H9 (cell line): ENCODE measurements at regions not wholly inside any gene's neighbourhood (a gene's known extent, or its start where the extent isn't known, plus 50 kb on each side); places are given as distances from the start of the nearest gene placed in this dataset.

Experiments used
- DNase-seq: peaks from one replicate; pipeline ENCODE4 v3.0.0-alpha.2; 2017
- H2AFZ ChIP-seq: one replicate; pipeline ENCODE4 v1.6.1; 2013; ENCODE audit warnings: mild to moderate bottlenecking, low read length, control low read depth, moderate library complexity
- H2AK5ac ChIP-seq: 2 replicates; pipeline ENCODE4 v1.6.1; 2013; ENCODE audit warnings: low read length, control low read depth, mixed read lengths; ENCODE audit not compliant: insufficient read length
- H2BK120ac ChIP-seq: one replicate; pipeline ENCODE4 v1.6.1; 2013; ENCODE audit warnings: low read depth, mild to moderate bottlenecking, low read length, control low read depth, inconsistent platforms; ENCODE audit not compliant: poor library complexity, severe bottlenecking
- H2BK12ac ChIP-seq: 2 replicates; pipeline ENCODE4 v1.6.1; 2013; ENCODE audit warnings: low read length, control low read depth, mixed read lengths, low read depth; ENCODE audit not compliant: insufficient read length
- H2BK15ac ChIP-seq: 2 replicates; pipeline ENCODE4 v1.6.1; 2013; ENCODE audit warnings: low read depth, low read length, control low read depth
- H2BK20ac ChIP-seq: one replicate; pipeline ENCODE4 v1.6.1; 2013; ENCODE audit warnings: low read depth, mild to moderate bottlenecking, low read length, control low read depth, inconsistent platforms; ENCODE audit not compliant: poor library complexity, severe bottlenecking
- H2BK5ac ChIP-seq: 2 replicates; pipeline ENCODE4 v1.6.1; 2013; ENCODE audit warnings: low read length, control low read depth, mixed read lengths; ENCODE audit not compliant: insufficient read length
- H3K14ac ChIP-seq: 2 replicates; pipeline ENCODE4 v1.6.1; 2013; ENCODE audit warnings: low read length, control low read depth; ENCODE audit not compliant: insufficient read depth
- H3K18ac ChIP-seq: 2 replicates; pipeline ENCODE4 v1.6.1; 2013; ENCODE audit warnings: low read depth, mild to moderate bottlenecking, mixed read lengths, low read length, control low read depth; ENCODE audit not compliant: insufficient read length
- H3K23ac ChIP-seq: 2 replicates; pipeline ENCODE4 v1.6.1; 2013; ENCODE audit warnings: low read length, control low read depth, mixed read lengths, low read depth; ENCODE audit not compliant: insufficient read length
- H3K23me2 ChIP-seq: 2 replicates; pipeline ENCODE4 v1.6.1; 2013; ENCODE audit warnings: low read depth, mild to moderate bottlenecking, mixed read lengths, low read length, control low read depth; ENCODE audit not compliant: insufficient read length, poor library complexity, severe bottlenecking
- H3K27ac ChIP-seq: 2 replicates; pipeline ENCODE4 v1.5.1; 2013; ENCODE audit warnings: low read length, control low read depth, mixed read lengths, low read depth; ENCODE audit not compliant: insufficient read length
- H3K27me3 ChIP-seq: 2 replicates; pipeline ENCODE4 v1.6.1; 2013; ENCODE audit warnings: low read length, control low read depth, inconsistent platforms; ENCODE audit not compliant: insufficient read depth
- H3K4ac ChIP-seq: 2 replicates; pipeline ENCODE4 v1.6.1; 2013; ENCODE audit warnings: low read depth, mild to moderate bottlenecking, control low read depth, inconsistent platforms, low read length, moderate library complexity
- H3K4me1 ChIP-seq: 2 replicates; pipeline ENCODE4 v1.6.1; 2013; ENCODE audit warnings: low read length, control low read depth, inconsistent platforms; ENCODE audit not compliant: insufficient read depth
- H3K4me2 ChIP-seq: 2 replicates; pipeline ENCODE4 v1.6.1; 2013; ENCODE audit warnings: low read length, control low read depth, mixed read lengths; ENCODE audit not compliant: insufficient read length, insufficient read depth
- H3K56ac ChIP-seq: 2 replicates; pipeline ENCODE4 v1.6.1; 2013; ENCODE audit warnings: low read depth, mild to moderate bottlenecking, mixed read lengths, low read length, control low read depth; ENCODE audit not compliant: insufficient read length
- H3K79me1 ChIP-seq: 2 replicates; pipeline ENCODE4 v1.6.1; 2013; ENCODE audit warnings: low read depth, mild to moderate bottlenecking, moderate library complexity, low read length, control low read depth, inconsistent platforms; ENCODE audit not compliant: insufficient read depth, poor library complexity, severe bottlenecking
- H3K79me2 ChIP-seq: 2 replicates; pipeline ENCODE4 v1.6.1; 2013; ENCODE audit warnings: low read length, control low read depth, inconsistent platforms; ENCODE audit not compliant: insufficient read depth
- H3K9ac ChIP-seq: 2 replicates; pipeline ENCODE4 v1.6.1; 2013; ENCODE audit warnings: low read length, control low read depth, mixed read lengths; ENCODE audit not compliant: insufficient read length; ENCODE audit errors: extremely low read depth
- H3K9me3 ChIP-seq: one replicate; pipeline ENCODE4 v1.6.1; 2013; ENCODE audit warnings: low read depth, low read length, inconsistent platforms; ENCODE audit not compliant: control insufficient read depth
- H3T11ph ChIP-seq: one replicate; pipeline ENCODE4 v1.6.1; 2013; ENCODE audit warnings: mild to moderate bottlenecking, low read length, control low read depth, inconsistent platforms
- H4K20me1 ChIP-seq: one replicate; pipeline ENCODE4 v1.6.1; 2013; ENCODE audit not compliant: control insufficient read depth, insufficient read length, insufficient read depth
- H4K5ac ChIP-seq: 2 replicates; pipeline ENCODE4 v1.6.1; 2013; ENCODE audit warnings: low read depth, mild to moderate bottlenecking, mixed read lengths, low read length, control low read depth; ENCODE audit not compliant: insufficient read length
- H4K8ac ChIP-seq: replicated peaks from 2 replicates; pipeline ENCODE4 v1.6.1; 2013; ENCODE audit warnings: low read length, control low read depth, mixed read lengths, low read depth; ENCODE audit not compliant: insufficient read length
- H4K91ac ChIP-seq: 2 replicates; pipeline ENCODE4 v1.6.1; 2013; ENCODE audit warnings: low read depth, mild to moderate bottlenecking, moderate library complexity, mixed read lengths, low read length, control low read depth; ENCODE audit not compliant: insufficient read length
- H3K27ac Mint-ChIP-seq, 3 experiments: 2 replicates in 2 of 3; 3 replicates in 1 of 3; pipeline ENCODE4 v1.8.0; 2020 to 2021; ENCODE audit warnings: mixed read lengths in 3 of 3, mild to moderate bottlenecking in 1 of 3, moderate library complexity in 1 of 3
- H3K27me3 Mint-ChIP-seq: 2 replicates; pipeline ENCODE4 v1.8.0; 2021; ENCODE audit warnings: low read depth, mild to moderate bottlenecking, moderate library complexity, mixed read lengths
- H3K36me3 Mint-ChIP-seq, 3 experiments: 2 replicates in 2 of 3; 3 replicates in 1 of 3; pipeline ENCODE4 v1.8.0; 2020 to 2021; ENCODE audit warnings: low read depth in 3 of 3, mixed read lengths in 3 of 3; ENCODE audit not compliant: insufficient read depth in 1 of 3
- H3K4me1 Mint-ChIP-seq, 2 experiments: 2 replicates each; pipeline ENCODE4 v1.8.0; 2020; ENCODE audit warnings: mixed read lengths in 2 of 2
- H3K4me3 Mint-ChIP-seq, 2 experiments: 2 replicates in 1 of 2; 3 replicates in 1 of 2; pipeline ENCODE4 v1.8.0; 2020 to 2021; ENCODE audit warnings: mild to moderate bottlenecking in 2 of 2, mixed read lengths in 2 of 2, moderate library complexity in 1 of 2
- H3K9me3 Mint-ChIP-seq, 2 experiments: 2 replicates in 1 of 2; 3 replicates in 1 of 2; pipeline ENCODE4 v1.8.0; 2020; ENCODE audit warnings: mild to moderate bottlenecking in 2 of 2, mixed read lengths in 2 of 2, moderate library complexity in 1 of 2
- CTCF ChIP-seq: fragments of 200-600 bp; sonication (generic); conservative IDR thresholded peaks from 3 replicates; pipeline ENCODE4 v1.8.0; 2021; ENCODE audit warnings: antibody characterized with exemption, mild to moderate bottlenecking
- WGBS: extraction: QIAGEN DNeasy Blood & Tissue Kit; methylation state at CpG from one replicate; pipeline ENCODE4 v1.1.7; 2013; ENCODE audit warnings: missing lambda C conversion rate, low lambda C conversion rate, mixed read lengths; ENCODE audit not compliant: insufficient read length; ENCODE audit errors: extremely low coverage; 5-methylcytosine and 5-hydroxymethylcytosine counted together

- Histone ChIP-seq H2BK12ac (no peak overlapping the region), H4K20me1 (no peaks in the 10 kb centered on the region), H4K5ac (no peak overlapping the region), H3K27ac (no peak overlapping the region), H3K4me2 (no peak overlapping the region), H3K56ac (no peak overlapping the region), H2BK120ac (no peak overlapping the region), H2AFZ (no peak overlapping the region), H2BK5ac (no peak overlapping the region), H2BK20ac (no peak overlapping the region), H3K14ac (no peak overlapping the region), H3K9me3 (no peaks in the 10 kb centered on the region), H3K4ac (no peak overlapping the region), H3T11ph (no peak overlapping the region), H3K27me3 (no peaks in the 10 kb centered on the region), H3K23ac (no peak overlapping the region), H4K8ac (no peak overlapping the region), H3K18ac (no peak overlapping the region), H2AK5ac (no peak overlapping the region), H3K79me1 (no peaks in the 10 kb centered on the region), H3K9ac (no peak overlapping the region), H4K91ac (no peak overlapping the region), H3K23me2 (no peaks in the 10 kb centered on the region), H2BK15ac (no peak overlapping the region), H3K79me2 (no peaks in the 10 kb centered on the region), H3K4me1 (0 out of 2 replicates have a peak, but pooled peaks cover 10% of the 10 kb centered on the region)
- Mint-ChIP-seq H3K36me3 (no peaks in the 10 kb centered on the region), H3K9me3 (no peaks in the 10 kb centered on the region), H3K27me3 (no peaks in the 10 kb centered on the region; the same call in 1 of the 2 replicates), H3K27ac (no peak overlapping the region), H3K4me3 (no peak overlapping the region), H3K4me1 (peaks cover 37 to 39% of the 10 kb centered on the region in 2 experiments)
- no CpG with 5 or more reads among the region's 4 CpGs for WGBS
- DNase-seq = no peak
- no peak for TF ChIP-seq CTCF
Observed at GRCh38 chr3:182216311-182216970, 504.7 kb downstream of the SOX2 start.
